Stimulated activated CD8-positive, alpha-beta memory T cell treated with anti-CD3 and anti-CD28 coated beads, Interleukin-7, amount 100 ng/mL, for 1 hour (primary cell): ENCODE measurements at regions not wholly inside any gene's neighbourhood (a gene's known extent, or its start where the extent isn't known, plus 50 kb on each side); places are given as distances from the start of the nearest gene placed in this dataset.
A peak's percentile ranks its signal among the peaks of the same experiment; 100 is the strongest.
"Not testable (repeated sequence)": the region's sequence is repeated elsewhere in the genome, so short reads cannot be mapped to it uniquely, and the experiment has no call there.

Source experiments
- DNase-seq, 2 donors: peaks; one replicate each; pipeline ENCODE4 v3.0.0-alpha.2; 2020; ENCODE audit warnings: low read depth in 2 of 2

DNA sequence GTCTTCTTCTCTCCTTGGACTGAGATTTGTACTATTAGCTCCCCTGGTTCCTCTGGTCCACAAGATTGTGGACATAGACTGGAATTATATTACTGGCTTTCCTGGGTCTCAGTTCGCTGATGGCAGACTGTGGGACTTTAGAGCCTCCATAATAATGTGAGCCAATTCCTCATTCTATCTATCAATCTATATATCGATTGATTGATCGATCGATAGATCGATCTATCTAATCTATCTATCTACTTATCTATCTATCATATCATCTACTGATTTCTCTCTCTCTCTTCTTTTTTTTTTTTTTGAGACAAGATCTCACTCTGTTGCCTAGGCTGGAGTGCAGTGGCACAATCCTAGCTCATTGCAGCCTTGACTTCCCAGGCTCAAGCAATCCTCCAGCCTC lies 51.5 kb upstream of the DDR1 start:
- no peak for DNase-seq

DNA sequence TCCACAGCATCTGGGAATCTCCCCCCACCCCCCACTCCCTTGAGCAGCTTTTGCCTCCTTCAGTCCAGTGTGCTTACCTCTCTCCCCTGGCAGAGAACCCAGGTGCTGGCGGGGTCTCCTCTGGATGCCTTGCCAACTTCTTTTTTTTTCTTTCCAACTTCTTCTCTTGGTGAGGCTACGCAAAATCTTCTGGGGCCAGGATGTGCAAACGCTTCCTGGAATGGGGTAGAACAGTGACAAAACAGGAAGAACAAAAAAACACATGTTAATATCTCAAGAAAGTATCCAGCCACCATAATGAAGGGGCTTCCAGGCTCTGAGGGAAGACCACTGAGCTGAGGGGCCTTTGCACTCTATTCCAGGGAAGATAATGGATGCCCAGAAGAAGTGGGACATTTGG lies 53.9 kb upstream of the DDR1 start:
- DNase-seq = no peak

DNA sequence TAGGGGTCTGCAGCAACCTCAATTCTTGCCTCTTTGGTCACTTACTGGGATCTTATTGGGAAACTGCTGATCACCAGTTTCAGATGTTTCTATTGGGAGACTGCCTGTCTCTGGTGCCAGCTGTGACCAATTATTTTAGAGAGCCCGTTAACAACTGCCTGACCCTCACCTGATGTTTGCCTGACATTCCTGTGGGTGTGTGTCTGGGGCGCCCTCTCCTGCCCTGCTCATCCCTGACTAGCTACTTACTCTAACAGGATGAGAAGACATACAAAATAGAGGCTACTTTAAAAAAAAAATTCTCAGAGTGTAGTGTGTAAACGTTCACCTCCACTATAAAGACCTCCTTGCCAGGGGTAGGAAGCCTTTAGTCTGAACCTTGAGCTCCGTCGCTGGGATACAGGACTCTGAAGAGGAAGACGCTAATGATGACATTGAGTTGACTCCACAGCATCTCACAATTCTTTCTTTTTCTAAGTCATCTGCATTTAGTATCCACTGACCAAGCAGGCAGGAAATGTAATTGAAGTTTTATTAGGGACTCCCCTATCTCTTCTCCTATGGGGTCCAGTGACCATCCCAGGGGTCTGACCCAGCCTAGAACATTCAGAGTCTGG lies 54.6 kb upstream of the DDR1 start:
- DNase-seq = no peak

DNA sequence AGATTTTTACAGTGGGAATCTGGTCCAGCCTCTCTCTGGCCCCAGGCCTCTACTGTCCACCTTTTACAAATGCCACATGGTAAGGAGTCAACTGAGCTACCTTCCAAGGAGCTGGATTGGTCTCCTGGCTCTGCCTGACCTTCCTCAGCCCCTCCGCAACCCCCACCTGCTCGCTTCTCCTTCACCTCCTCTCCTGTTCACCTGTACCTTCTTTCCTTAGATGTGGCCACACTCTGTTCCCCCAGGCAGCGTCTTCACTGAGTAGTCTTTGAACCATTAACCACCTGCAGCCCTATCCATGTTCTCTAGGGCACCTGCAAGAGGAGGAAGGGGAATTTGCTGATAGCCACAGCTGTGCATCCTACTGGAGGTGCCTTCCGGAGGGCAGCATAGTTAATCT lies 55.3 kb upstream of the DDR1 start:
- DNase-seq = no peak

DNA sequence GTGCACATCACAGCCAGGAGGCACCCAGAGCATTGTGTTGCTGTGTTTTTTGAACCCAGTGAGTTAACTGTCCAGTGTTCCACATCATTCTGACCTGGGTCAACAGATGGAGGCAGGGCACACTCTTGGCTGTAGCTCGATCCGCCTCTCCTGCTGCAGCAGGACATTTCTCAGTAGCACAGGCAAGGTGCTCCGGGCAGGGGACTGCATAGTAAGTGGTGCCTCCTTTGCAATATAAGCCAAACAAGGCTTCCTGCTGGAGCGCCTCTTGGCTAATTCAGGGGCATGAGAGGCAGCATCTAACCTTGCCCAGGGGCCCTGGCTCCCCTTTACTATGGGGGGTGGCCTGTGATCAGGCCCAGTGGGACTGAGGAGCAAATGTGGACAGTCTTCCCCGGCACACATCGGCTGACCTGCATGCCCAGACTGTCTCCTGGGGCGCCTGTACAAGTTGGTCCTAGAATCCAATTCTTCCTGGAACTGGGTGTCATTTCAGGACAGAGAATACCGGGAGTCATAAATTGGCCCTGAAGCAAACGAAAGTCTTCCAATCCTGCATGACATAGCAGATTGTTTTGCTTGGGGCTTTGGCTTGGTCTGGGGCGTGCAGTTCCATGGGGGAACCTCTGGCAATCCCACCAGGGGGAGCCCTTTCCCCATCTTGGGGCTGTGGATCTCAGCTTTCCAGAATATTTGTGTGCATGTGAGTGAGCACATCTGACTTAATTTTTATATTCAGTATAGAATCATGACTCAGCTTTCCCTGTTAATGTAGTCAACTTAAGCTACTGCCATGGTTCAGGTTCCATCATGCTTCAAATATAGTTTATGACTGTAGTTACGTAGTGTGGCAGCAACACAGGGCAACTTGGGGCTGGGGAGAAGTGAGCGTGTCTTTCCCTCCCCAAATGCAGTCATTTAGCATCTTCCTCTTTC lies 56.0 kb upstream of the DDR1 start:
- peak; percentile 64 to 75 for DNase-seq

DNA sequence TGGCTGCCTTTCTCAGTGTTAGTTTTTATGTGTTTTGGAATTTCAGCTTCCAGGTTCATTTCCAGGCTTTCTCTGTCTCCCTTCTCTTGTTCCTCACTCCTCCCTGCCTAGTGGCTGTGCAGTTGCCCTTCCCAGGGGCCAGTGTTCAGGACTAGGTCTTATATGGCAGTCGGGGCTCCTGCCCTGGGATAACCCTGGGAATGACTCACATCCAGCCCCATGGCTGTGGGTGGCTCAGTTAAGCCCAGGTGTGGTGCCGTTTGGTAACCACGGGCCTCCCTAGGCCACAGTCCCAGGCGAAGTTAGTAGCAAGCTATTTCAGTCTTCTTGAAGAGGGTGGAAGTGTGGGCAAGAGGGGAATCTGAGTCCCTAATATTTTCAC lies 57.4 kb upstream of the DDR1 start:
- DNase-seq = no peak

DNA sequence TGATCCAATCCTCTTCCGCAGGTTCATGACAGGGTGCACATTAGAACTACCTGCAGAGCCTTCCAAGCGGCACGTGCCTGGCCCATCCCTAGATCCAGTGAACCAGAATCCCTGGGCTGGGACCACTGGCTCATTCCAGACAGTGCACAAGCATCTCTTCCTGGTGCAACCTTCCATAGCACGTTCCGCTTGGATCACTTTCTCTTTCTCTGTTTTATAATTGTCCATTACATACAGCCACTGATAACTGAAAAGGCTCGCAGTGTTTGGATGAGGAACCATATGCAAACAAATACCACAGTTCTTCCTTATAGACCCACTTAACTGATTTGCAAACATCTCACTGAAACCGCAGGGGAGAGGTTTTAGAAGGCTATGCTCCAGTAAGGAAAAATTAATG lies 59.6 kb upstream of the DDR1 start:
- DNase-seq = no peak

DNA sequence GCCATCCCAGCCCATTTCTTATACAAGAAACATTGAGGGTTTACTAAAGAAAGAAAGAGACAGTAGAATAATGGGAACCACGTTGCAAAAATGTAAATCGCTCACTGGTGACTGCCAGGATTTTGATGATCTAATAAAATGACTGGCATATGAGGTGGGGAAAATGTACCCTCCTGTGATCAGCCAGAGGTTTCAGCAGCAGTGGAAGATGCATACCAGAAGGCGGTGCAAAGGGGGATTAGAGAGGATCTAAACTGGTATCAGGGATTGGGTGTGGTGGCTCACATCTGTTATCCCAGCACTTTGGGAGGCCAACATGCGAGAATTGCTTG lies 60.8 kb upstream of the DDR1 start:
- DNase-seq = no peak

DNA sequence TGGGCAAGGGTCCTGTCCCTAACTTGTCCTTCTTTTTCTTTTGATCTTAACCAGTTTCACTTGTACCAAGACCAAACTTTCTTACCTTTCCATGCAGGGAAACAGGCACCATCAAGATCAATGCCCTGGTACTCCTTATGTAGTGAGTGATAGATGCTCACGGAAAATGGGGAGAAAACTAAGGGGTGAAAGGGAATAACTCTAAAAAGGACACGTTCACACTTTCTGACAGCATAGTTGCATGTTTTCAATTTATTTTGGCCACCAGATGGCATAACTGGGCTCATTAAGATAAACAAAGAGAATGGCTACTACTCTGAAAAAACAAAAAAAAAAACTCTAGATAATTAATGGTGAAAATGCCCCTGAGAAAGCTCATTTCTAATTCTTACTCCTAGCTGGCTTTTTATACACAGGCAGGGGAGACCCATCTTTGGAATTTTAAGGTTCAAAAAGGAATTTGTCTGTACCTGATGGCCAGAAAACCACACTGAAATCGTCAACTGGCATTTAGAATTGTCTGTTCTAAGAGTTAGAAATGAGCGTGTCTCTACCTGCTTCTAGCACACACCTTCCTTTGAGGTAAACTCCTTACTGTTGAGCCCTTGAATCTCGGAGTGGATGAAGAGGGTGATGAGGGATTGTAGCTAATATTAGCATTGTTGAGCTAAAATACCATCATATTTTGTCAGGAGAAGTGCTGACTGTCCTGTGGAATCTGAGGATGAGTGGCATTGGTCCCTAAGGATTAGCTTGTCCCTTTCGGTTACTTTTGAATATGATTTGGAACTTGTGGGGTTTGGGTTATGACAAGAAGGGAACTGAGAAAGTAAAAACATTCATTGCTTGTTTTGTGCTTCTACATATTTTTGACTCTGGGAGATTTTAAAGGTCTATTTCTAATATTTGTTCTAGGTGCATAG lies 62.2 kb upstream of the DDR1 start:
- DNase-seq = no peak

DNA sequence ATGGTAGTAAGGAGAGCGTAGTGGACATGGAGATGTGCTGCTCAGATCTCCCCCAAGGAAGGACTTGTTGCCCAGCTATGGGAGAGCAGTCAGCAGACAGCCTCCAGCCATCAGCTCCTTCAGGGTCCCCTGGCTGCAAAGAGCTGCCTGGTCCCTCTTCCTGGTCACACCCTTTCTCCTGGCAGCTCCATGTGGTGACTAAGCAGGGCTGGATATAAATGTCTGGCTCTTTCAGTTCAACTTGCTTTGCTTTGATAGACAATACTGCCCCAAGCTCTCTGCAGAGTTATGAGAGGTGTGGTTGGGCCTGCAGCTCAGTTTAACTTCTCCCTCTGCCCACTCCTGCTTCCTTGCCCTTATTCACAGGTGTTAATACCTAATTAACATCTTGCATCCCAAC lies 64.1 kb upstream of the DDR1 start:
- DNase-seq = no peak

DNA sequence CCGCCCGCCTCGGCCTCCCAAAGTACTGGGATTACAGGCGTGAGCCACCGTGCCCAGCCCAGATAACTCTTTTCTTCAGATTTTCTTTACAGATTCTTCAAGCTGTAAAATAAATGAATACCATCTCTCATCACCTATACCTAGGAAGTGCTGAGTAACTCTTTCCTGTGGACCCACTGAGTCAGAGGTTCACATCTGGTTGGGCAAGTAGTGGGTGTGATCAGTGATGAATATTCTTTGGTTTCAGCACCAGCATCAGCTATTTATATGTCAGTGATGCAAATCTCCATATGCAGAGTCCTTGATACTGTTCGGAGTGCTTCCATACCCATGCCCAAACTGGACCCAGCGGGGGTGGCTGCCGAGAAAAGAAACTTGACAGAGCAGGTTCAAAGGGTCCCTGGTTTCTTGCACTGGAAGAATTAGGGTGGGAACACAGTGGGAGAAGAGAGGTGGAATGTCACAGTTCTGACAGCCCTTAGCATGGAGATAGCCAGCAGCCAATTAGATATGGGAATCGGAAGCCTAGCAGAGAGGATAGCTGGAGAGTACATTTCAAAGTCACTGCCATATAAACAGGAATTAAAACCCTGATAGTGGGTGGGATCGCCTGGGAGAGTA lies 64.9 kb upstream of the DDR1 start:
- no peak for DNase-seq

DNA sequence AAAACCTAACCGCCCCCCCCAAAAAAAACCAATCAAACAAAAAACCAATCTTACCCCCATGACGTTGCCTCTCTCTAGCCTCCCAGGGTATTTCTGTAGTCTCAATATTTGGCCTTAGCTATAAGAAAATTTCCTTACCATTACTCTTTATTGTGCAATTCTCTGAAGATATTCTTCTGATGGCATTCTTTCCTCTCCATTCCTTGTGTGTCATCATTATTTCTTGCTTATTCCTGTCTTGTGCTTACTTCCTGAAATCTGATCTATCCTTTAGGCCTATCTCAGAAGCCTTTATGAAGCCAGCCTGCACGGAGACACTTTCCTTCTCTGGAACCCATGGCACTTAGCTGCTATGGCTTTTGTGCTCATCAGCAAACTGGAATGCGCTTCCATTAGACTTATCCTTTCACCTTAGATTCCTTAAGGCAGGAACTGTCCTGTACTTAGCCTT lies 65.9 kb upstream of the DDR1 start:
- no peak for DNase-seq

DNA sequence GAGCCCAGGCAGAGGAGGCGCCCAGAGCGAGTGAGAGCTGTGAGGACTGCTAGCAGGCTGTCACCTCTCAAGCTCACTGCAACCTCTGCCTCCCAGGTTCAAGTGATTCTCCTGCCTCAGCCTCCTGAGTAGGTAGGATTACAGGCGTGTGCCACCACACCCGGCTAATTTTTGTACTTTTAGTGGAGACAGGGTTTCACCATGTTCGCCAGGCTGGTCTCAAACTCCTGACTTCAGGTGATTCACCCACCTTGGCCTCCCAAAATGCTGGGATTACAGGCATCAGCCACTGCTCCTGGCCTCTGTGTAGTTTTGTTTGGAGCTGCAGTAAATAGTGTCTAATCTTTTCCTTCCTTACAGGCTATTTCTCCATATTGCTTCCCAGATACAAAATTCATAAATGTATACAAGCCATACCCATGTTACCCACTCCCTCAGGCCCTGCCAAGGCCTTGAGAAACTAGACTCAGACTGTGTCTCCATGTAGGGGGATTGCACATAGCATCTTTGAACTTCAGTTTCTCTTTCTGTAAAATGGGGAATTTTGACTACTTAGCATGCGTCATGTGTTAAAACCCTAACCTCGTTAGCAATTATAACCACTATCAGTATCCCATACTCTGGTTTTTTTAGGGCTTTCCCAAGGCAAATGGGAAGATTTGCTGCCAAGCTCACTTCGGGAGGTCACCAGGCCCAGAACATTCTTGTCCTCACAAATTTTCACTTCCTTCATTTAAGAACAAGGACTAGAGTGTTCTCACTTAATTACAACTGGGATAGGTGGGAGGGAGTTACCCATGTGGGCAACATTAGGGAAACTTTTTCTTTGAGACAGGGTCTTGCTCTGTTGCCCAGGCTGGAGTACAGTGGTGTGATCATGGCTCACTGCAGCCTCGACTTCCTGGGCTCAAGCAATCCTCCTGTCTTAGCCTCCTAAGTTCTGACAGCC lies 67.3 kb upstream of the DDR1 start:
- DNase-seq = no peak

DNA sequence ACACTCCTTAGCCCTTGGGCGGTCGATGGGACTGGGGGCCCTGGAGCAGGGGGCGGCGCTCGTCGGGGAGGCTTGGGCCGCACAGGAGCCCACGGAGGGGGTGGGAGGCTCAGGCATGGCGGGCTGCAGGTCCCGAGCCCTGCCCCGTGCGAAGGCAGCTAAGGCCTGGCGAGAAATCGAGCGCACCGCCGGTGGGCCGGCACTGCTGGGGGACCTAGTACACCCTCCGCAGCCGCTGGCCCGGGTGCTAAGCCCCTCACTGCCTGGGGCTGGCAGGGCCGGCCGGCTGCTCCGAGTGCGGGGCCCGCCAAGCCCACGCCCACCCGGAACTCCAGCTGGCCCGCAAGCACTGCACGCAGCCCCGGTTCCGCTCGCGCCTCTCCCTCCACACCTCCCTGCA lies 68.0 kb upstream of the DDR1 start:
- not testable (repeated sequence) for DNase-seq

DNA sequence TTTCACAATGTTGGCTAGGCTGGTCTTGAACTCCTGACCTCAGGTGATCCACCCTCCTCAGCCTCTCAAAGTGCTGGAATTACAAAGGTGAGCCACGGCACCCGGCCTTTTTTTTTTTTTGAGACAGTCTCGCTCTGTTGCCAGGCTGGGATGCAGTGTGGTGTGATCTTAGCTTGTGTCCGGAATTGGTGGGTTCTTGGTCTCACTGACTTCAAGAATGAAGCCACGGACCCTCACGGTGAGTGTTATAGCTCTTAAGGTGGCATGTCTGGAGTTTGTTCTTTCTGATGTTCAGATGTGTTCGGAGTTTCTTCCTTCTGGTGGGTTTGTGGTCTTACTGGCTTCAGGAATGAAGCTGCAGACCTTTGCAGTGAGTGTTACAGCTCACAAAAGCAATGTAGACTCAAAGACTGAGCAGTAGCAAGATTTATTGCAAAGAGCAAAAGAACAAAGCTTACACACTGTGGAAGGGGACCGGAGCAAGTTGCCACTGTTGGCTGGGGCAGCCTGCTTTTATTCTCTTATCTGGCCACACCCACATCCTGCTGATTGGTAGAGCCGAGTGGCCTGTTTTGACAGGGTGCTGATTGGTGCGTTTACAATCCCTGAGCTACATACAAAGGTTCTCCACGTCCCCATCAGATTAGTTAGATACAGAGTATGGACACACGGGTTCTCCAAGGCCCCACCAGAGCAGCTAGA lies 69.1 kb upstream of the DDR1 start:
- not testable (repeated sequence) for DNase-seq

DNA sequence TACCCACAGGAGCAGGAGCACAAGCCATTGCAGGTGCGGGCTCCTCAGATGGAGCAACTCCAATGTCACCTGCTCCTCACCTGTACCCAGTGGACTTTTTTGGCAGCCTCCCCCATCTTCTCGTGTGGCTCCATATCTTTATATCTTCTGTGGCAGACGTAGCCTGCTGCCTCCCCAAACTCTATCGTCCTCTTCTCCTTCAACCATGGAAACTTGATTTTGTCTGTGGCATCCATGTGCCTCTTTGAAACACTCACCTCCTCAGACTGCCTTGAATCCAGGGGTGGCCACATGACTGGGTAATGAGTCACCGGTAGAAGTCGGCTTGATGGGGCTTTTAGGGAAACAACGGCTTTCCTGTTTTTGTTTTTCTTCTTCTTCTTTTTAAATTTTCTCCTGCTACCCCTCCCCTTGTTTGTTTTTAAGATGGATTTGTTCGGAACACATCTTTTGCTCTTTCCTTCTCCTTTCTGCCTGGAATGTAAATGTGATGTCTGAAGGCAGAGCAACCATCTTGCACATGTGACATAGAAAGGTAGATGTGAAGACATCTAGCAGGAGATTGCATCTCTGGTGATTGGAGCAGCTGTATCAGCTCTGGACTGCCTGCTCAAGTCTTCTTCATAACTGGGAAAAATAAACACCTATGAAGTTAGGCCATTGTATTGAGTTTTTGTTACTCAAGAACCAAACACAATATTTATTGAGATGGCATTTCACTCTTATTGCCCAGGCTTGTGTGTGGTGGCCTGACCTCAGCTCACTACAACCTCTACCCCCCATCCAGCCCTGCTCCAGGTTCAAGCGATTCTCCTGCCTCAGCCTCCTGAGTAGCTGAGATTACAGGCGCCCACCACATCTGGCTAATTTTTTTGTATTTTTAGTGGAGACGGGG lies 69.9 kb upstream of the DDR1 start:
- DNase-seq = no peak

DNA sequence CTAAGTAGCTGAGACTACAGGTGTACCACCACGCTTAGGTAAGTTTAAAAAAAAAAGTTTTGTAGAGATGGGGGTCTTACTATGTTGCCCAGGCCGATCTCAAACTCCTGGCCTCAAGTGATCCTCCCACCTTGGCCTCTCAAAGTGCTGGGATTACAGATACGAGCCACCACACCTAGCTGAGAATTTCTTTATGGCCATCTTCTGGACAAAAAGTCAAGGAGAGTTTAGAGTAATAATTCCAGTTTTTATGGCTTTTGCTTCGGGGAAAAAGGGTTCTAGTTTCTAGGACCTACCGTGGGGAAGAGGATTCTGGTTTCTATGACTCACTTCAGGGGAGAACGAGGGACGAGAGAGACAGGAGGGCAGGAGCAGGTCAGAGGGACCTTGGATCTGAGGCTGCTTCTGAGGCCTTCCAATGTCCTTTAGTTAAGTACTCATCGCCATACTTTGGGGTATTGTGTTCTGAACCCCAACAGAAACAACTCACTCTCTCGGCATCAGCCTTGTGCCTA lies 69.3 kb upstream of the IER3 start:
- DNase-seq = no peak

DNA sequence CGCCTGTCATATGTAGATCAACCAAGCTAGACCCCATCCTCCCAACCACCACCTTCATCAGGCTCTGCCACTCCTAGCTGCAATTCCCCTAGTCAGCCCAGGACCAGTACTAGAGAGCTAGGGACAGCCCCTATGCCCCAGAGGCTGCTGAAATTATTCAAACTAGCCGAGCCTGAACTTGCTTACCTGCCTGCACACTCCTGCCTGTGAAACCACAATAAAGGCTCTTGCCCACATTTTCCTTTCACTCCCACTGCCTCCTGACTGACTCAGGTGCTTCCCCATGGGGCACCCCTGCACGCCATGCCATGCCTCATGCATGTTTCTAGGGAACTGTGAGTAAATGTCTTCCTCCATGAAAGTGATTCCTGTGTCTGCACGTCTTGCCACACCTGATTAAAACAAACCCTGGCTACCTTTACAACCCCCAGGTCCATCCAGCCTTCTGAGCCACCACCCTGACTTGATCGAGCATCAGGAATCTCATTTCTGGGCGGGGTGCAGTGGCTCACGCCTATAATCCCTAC lies 66.5 kb upstream of the IER3 start:
- no peak for DNase-seq

DNA sequence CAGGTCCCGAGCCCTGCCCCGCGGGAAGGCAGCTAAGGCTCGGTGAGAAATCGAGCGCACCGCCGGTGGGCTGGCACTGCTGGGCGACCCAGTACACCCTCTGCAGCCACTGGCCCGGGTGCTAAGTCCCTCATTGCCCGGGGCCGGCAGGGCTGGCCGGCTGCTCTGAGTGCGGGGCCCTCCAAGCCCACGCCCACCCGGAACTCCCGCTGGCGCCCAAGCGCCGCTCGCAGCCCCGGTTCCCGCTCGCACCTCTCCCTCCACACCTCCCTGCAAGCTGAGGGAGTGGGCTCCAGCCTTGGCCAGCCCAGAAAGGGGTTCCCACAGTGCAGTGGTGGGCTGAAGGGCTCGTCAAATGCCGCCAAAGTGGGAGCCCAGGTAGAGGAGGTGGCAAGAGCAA lies 63.2 kb upstream of the IER3 start:
- DNase-seq = not testable (repeated sequence)
